BLaER1 treated with 17β-estradiol and CSF1 and Interleukin-3, amounts not matched to agents 10 nM and 100 nM (cell line): ENCODE measurements at regions not wholly inside any gene's neighbourhood (a gene's known extent, or its start where the extent isn't known, plus 50 kb on each side); places are given as distances from the start of the nearest gene placed in this dataset.

Source experiments
- H3K27ac ChIP-seq, 11 experiments: shearing (Covaris generic); formaldehyde crosslinking; 2 replicates each; pipeline ENCODE4 v1.8.1; 2022
- H3K27me3 ChIP-seq, 11 experiments: shearing (Covaris generic); formaldehyde crosslinking; 2 replicates each; pipeline ENCODE4 v1.8.1; 2022
- H3K36me3 ChIP-seq, 11 experiments: shearing (Covaris generic); formaldehyde crosslinking; 2 replicates each; pipeline ENCODE4 v1.8.1; 2022
- H3K4me1 ChIP-seq, 10 experiments: shearing (Covaris generic); formaldehyde crosslinking; 2 replicates each; pipeline ENCODE4 v1.8.1; 2022
- H3K4me2 ChIP-seq, 11 experiments: shearing (Covaris generic); formaldehyde crosslinking; 2 replicates each; pipeline ENCODE4 v1.8.1; 2022
- H3K4me3 ChIP-seq, 10 experiments: shearing (Covaris generic); formaldehyde crosslinking; 2 replicates each; pipeline ENCODE4 v1.8.1; 2022
- H3K9ac ChIP-seq, 11 experiments: shearing (Covaris generic); formaldehyde crosslinking; 2 replicates each; pipeline ENCODE4 v1.8.1; 2022
- H3K9me3 ChIP-seq, 11 experiments: shearing (Covaris generic); formaldehyde crosslinking; replicated peaks in 1 of 11; 2 replicates each; pipeline ENCODE4 v1.8.1; 2022
- H4K20me1 ChIP-seq, 11 experiments: shearing (Covaris generic); formaldehyde crosslinking; 2 replicates each; pipeline ENCODE4 v1.8.1; 2022
- Cebpa-rat ChIP-seq, 11 experiments: shearing (Covaris generic); IDR thresholded peaks; 2 replicates each; pipeline ENCODE4 v1.8.1; 2022

DNA sequence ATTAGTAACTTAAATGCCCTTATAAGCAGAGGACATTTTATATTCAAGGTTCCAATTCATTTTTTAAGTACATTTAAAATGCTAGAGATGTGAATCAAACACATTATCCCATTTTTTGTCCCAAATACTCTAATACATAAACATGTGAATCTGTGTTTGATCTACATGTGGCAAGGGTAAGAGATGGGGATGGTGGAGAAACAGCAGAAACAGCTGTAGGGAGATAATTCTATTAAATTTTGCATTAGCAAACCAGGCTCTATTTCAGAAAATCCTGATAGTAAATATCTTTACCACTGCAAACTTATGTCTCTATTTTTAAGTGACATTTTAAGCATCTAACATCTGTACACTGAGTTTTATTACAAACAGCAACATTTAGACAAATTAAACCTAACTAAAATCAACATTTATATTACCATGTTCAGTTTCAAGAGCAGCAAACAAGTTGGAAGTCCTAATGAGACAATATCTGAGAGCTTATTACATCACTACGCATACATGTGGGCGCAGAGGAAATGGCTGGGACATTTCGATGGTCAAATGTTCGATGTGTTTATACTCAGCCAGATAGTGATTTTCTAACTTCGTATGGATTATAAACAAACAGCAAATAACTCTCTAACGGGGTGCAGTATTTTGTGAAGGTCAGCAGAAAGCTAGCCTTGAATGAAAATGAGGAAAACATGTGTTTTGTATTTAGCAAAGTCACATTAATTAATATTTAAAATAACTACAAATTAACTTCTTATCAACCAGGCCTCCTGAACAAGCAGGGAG, 165.1 kb downstream of the GJA1 start:
- Histone ChIP-seq H3K9ac (no peak overlapping the region), H3K36me3 (no peaks in the 10 kb centered on the region), H3K27ac (no peak overlapping the region), H3K4me1 (no peaks in the 10 kb centered on the region), H3K27me3 (no peaks in the 10 kb centered on the region), H4K20me1 (no peaks in the 10 kb centered on the region), H3K4me2 (no peak overlapping the region), H3K4me3 (no peak overlapping the region), H3K9me3 (no peaks in the 10 kb centered on the region)
- no peak for TF ChIP-seq Cebpa-rat (IDR thresholded peaks at IDR 0.05)

DNA sequence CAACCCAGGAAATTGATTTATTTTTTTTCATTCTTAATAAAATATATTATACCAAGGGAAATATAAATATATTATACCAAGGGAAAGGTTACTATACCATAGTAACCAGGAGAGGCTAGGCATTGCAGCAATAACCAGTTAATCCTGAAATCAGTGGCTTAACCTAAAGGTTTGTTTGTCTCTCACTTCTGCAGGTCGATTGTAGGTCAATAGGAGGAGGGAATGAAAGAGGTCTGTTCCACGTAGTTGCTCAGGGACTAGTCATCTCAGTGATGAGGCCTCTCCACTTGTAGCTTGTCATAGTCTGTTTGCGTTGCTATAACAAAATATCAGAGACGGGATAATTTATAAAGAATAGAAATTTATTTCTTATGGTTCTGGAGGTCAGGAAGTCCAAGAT, 168.0 kb downstream of the GJA1 start:
- Histone ChIP-seq H3K27ac (no peak overlapping the region), H3K4me2 (no peak overlapping the region), H3K4me3 (no peak overlapping the region), H4K20me1 (no peaks in the 10 kb centered on the region), H3K9ac (no peak overlapping the region), H3K27me3 (no peaks in the 10 kb centered on the region), H3K4me1 (no peaks in the 10 kb centered on the region), H3K9me3 (no peaks in the 10 kb centered on the region), H3K36me3 (no peaks in the 10 kb centered on the region)
- no peak for TF ChIP-seq Cebpa-rat (IDR thresholded peaks at IDR 0.05)

DNA sequence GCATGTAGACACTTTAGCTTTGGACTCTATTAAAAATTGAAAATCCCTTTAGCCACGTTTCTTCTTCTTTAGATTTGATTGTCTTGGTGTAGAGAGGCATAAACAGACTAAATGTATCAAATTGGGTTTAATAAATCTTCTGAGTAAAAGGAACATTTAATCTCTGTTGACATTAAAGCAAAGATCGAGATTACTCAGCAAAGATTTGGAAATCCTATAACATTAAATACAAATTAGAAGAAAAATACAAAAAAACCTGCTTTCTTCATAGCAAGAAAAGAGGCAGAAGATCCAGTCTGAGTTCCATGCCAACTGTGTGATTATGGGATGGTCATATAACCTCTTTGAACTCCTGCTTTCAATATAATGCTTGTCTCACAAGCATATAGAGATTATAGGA, 172.3 kb downstream of the GJA1 start:
- Histone ChIP-seq H3K27ac (no peak overlapping the region), H3K27me3 (no peaks in the 10 kb centered on the region), H3K4me2 (no peak overlapping the region), H3K36me3 (no peaks in the 10 kb centered on the region), H3K4me1 (no peaks in the 10 kb centered on the region), H4K20me1 (no peaks in the 10 kb centered on the region), H3K4me3 (no peak overlapping the region), H3K9ac (no peak overlapping the region), H3K9me3 (no peaks in the 10 kb centered on the region)
- TF ChIP-seq Cebpa-rat (IDR thresholded peaks at IDR 0.05): no peak

DNA sequence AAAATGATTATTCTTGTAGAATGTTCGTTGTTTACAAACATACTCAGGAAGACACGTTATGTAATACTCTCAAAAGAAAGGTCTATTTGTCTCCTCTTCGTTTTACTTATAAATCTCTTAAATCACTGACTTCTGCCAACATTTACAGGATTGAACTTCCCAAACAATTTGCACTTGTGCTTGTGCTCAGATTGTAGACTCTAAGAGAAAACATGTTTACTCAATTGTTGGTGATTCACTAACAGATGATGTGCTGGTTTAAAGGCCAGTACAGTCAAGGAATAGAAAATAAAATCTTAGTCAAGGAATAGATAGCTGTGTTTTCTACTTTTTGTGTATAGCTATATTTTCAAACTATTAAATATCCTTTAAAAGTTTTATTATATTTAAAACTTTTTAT, 172.8 kb downstream of the GJA1 start:
- Histone ChIP-seq H3K9ac (no peak overlapping the region), H3K4me1 (no peaks in the 10 kb centered on the region), H3K9me3 (no peaks in the 10 kb centered on the region), H3K4me2 (no peak overlapping the region), H3K27me3 (no peaks in the 10 kb centered on the region), H3K36me3 (no peaks in the 10 kb centered on the region), H3K4me3 (no peak overlapping the region), H3K27ac (no peak overlapping the region), H4K20me1 (no peaks in the 10 kb centered on the region)
- TF ChIP-seq Cebpa-rat (IDR thresholded peaks at IDR 0.05): no peak

DNA sequence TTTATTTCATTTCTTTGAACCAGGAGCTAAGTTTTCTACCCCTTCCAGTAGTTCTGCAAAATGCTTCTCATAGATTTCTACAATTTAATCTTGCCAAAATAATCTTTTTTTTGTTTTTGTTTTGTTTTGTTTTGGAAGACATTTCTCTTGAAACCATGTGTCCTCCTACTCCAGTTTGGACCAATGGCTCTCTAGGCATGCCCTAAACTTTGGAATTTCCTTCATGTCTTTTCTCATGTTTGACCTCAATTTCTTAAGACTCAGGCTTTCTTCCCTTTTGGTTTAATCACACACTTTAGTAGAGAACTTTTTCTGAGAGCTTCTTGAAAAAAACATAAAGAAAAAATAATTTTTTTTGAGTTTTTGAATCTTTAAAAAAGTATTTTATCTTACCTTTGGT, 173.8 kb downstream of the GJA1 start:
- H3K4me1 ChIP-seq: no peaks in the 10 kb centered on the region
- H3K4me2 ChIP-seq: no peak overlapping the region
- H3K36me3 ChIP-seq: no peaks in the 10 kb centered on the region
- H3K27ac ChIP-seq: no peak overlapping the region
- H3K27me3 ChIP-seq: no peaks in the 10 kb centered on the region
- H3K9ac ChIP-seq: no peak overlapping the region
- H3K9me3 ChIP-seq: no peaks in the 10 kb centered on the region
- TF ChIP-seq Cebpa-rat (IDR thresholded peaks at IDR 0.05): no peak
- H3K4me3 ChIP-seq: no peak overlapping the region
- H4K20me1 ChIP-seq: no peaks in the 10 kb centered on the region

DNA sequence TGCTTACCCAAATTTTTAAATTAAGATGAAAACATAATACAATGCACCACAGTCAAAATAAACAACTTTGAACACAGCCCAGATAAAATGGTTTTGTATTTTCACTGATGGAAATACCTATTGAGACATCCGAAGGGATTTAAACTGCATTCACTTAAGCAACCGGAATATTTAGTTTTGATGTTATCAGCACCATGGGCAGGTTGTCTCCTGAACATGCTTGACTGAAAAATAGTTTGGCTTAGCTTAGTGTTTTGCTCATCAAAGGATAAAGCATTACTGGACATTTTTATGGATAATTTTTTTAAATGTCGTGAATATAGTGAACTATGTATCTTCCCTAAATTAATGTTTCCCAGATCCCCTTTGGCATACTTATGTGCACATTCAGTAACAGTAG, 177.5 kb downstream of the GJA1 start:
- TF ChIP-seq Cebpa-rat (IDR thresholded peaks at IDR 0.05): no peak
- Histone ChIP-seq H3K27me3 (no peaks in the 10 kb centered on the region), H3K4me1 (no peaks in the 10 kb centered on the region), H3K27ac (no peak overlapping the region), H3K4me3 (no peak overlapping the region), H3K36me3 (no peaks in the 10 kb centered on the region), H3K9ac (no peak overlapping the region), H3K9me3 (no peaks in the 10 kb centered on the region), H4K20me1 (no peaks in the 10 kb centered on the region), H3K4me2 (no peak overlapping the region)

DNA sequence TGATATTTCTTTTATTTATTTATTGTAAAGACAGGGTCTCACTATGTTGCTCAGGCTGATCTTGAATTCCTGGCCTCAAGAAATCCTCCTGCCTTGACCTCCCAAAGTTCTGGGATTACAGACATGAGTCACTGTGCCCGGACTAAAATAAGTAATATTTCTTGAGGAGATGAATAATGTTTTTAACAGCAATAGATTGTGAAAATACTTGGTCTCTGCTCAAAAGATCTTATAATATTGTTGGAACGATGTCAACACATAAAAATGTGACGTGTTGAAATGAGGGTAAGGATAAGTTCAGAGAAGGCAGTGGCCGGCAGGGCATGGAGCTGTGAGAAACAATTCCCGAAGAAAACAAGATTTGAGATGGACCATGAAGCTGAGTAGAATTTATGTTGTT, 178.7 kb downstream of the GJA1 start:
- no peaks in the 10 kb centered on the region for H3K36me3 ChIP-seq
- H3K4me3 ChIP-seq: no peak overlapping the region
- no peak for TF ChIP-seq Cebpa-rat (IDR thresholded peaks at IDR 0.05)

DNA sequence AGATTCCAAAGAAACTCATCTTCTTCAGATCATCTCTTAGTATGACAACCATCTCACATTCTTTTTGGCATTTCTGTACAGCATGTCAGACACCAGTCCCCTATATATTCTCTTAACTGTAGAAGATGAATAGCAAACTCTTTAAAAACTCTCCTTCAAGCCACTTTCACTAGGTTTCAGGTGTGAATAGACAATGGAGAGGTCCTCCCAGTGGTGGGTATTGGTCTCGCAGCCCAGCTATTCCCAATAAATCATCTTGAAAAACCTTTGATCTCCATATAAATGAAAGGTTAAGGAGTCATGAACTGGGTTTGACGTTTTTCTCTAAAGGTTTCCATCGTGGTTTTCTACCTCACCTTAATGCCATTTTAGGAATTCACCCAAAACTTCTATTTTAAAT, 180.0 kb downstream of the GJA1 start:
- no peak for TF ChIP-seq Cebpa-rat (IDR thresholded peaks at IDR 0.05)
- Histone ChIP-seq H3K9ac (no peak overlapping the region), H3K4me1 (no peaks in the 10 kb centered on the region), H4K20me1 (no peaks in the 10 kb centered on the region), H3K27ac (no peak overlapping the region), H3K4me2 (no peak overlapping the region), H3K9me3 (no peaks in the 10 kb centered on the region), H3K27me3 (no peaks in the 10 kb centered on the region), H3K4me3 (no peak overlapping the region), H3K36me3 (no peaks in the 10 kb centered on the region)

More for the DNA sequence above, 178.7 kb downstream of the GJA1 start:
- Histone ChIP-seq H3K27ac (no peak overlapping the region), H3K9me3 (no peaks in the 10 kb centered on the region), H3K4me2 (no peak overlapping the region), H3K27me3 (no peaks in the 10 kb centered on the region), H3K9ac (no peak overlapping the region), H4K20me1 (no peaks in the 10 kb centered on the region), H3K4me1 (no peaks in the 10 kb centered on the region)

DNA sequence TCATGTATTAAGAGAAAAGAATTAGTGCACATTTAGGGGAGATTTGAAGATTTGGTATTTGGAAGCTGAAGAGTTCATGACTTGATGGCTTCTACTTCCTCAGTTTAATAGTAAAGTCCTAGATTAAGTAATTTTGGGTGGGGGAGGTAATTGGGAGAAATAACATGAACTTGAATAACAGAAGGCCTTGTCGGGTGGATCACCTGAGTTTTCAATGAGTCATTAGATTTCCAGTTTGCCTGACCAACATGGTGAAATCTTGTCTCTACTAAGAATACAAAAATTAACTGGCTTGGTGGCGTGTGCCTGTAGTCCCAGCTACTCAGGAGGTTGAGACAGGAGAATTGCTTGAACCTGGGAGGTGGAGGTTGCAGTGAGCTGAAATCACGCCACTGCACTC, 181.0 kb downstream of the GJA1 start:
- Histone ChIP-seq H3K4me2 (no peak overlapping the region), H3K36me3 (no peaks in the 10 kb centered on the region), H3K9me3 (no peaks in the 10 kb centered on the region), H3K4me3 (no peak overlapping the region), H4K20me1 (no peaks in the 10 kb centered on the region), H3K27ac (no peak overlapping the region), H3K4me1 (no peaks in the 10 kb centered on the region), H3K9ac (no peak overlapping the region), H3K27me3 (no peaks in the 10 kb centered on the region)
- no peak for TF ChIP-seq Cebpa-rat (IDR thresholded peaks at IDR 0.05)

DNA sequence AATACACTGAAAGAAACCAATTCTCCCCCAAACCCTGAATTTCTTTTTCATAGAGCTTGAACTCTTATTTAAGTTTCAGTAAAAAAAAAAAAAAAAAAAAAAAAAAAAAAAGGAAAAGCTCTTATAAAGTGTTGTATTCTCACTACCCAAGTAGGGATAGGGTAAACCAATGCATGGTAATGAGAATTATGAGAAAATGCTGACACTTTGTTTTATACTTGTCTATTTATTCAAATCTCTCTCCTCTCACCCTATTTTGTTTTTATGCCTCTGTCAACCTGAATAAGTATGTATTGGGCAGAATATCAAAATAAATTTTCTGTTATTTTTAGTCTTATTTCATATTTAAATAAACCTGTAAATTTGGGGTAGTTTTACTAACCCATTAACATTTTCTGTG, 181.9 kb downstream of the GJA1 start:
- H3K36me3 ChIP-seq: no peaks in the 10 kb centered on the region
- H3K4me3 ChIP-seq: no peak overlapping the region
- no peak overlapping the region for H3K4me2 ChIP-seq
- no peak for TF ChIP-seq Cebpa-rat (IDR thresholded peaks at IDR 0.05)
- no peaks in the 10 kb centered on the region for H3K4me1 ChIP-seq
- H4K20me1 ChIP-seq: no peaks in the 10 kb centered on the region
- no peaks in the 10 kb centered on the region for H3K9me3 ChIP-seq
- H3K27ac ChIP-seq: no peak overlapping the region
- H3K27me3 ChIP-seq: no peaks in the 10 kb centered on the region
- H3K9ac ChIP-seq: no peak overlapping the region
